K562 (cell line): ENCODE measurements at regions not wholly inside any gene's neighbourhood (a gene's known extent, or its start where the extent isn't known, plus 50 kb on each side); places are given as distances from the start of the nearest gene placed in this dataset.

ENCODE experiments used
- ATAC-seq: fragments of 200-7000 bp; cut with Tn5 transposase; 3 replicates; pipeline ENCODE4 v1.9.1; 2020; ENCODE audit warnings: moderate library complexity
- BruUV-seq: library from RNA; stranded (reverse); fragments of 400-500 nt; replicated peaks from 2 replicates; lab custom pipeline; 2021; lab: Mats Ljungman, UMichigan
- CTCF ChIA-PET: fragments of 300-600 bp; formaldehyde crosslinking; extraction: SDS; loops from one replicate; lab custom pipeline; 2021; ENCODE audit warnings: low intra/inter-chr PET ratio; lab: Yijun Ruan, JAX
- POLR2A ChIA-PET: fragments of 300-600, 350-650 bp; sonication (Branson Sonifier 250); formaldehyde crosslinking; extraction: SDS; loops from one replicate; lab custom pipeline; 2021; ENCODE audit warnings: antibody characterized with exemption, inconsistent platforms; lab: Yijun Ruan, JAX
- DNase-seq, 4 experiments: peaks; one replicate each; pipeline versions ENCODE4 v3.0.0 to v3.0.0-alpha.2; 2011 to 2018; ENCODE audit warnings: low spot score in 3 of 4, mixed read lengths in 3 of 4; ENCODE audit errors: extremely low read depth in 1 of 4
- FAIRE-seq: peaks from 2 replicates; lab custom pipeline; 2011; peaks lifted over from hg19 to GRCh38; lab: Jason Lieb, UNC
- H2AFZ ChIP-seq: 2 replicates; pipeline ENCODE4 v1.6.0; 2011; ENCODE audit warnings: low read depth, low read length, control low read depth, inconsistent platforms
- H3K27ac ChIP-seq: fragments of 200-600 bp; 3 replicates; pipeline ENCODE4 v1.8.0; 2011; ENCODE audit warnings: low read depth, mild to moderate bottlenecking, control low read depth, inconsistent platforms, low read length, moderate library complexity, mixed read lengths; ENCODE audit errors: extremely low read depth
- H3K27me3 ChIP-seq, 2 experiments: fragments of 300-600 bp in 1 of 2; 2 replicates in 1 of 2; 3 replicates in 1 of 2; pipeline versions ENCODE4 v1.6.0 to v1.8.0; 2011; ENCODE audit warnings: inconsistent platforms in 2 of 2, low read length in 2 of 2, mild to moderate bottlenecking in 1 of 2, mixed read lengths in 1 of 2, moderate library complexity in 1 of 2; ENCODE audit not compliant: control insufficient read depth in 2 of 2, insufficient read depth in 2 of 2
- H3K36me3 ChIP-seq: fragments of 300-600 bp; 3 replicates; pipeline ENCODE4 v1.8.0; 2011; ENCODE audit warnings: mild to moderate bottlenecking, low read length, inconsistent platforms; ENCODE audit not compliant: control insufficient read depth, insufficient read depth
- H3K4me1 ChIP-seq, 2 experiments: fragments of 200-600 bp in 1 of 2; replicated peaks in 1 of 2; 2 replicates in 1 of 2; 3 replicates in 1 of 2; pipeline versions ENCODE4 v1.5.1 to v1.8.0; 2011; ENCODE audit warnings: inconsistent platforms in 2 of 2, low read length in 2 of 2, mild to moderate bottlenecking in 1 of 2, mixed read lengths in 1 of 2, moderate library complexity in 1 of 2; ENCODE audit not compliant: control insufficient read depth in 2 of 2, insufficient read depth in 2 of 2
- H3K4me2 ChIP-seq: 2 replicates; pipeline ENCODE4 v1.6.1; 2011; ENCODE audit warnings: low read length, control low read depth, inconsistent platforms, mixed read lengths; ENCODE audit not compliant: insufficient read depth
- H3K4me3 ChIP-seq: fragments of 200-600 bp; sonication (generic), shearing (Covaris generic); 2 replicates; pipeline ENCODE4 v1.5.1; 2016; ENCODE audit warnings: control low read depth, inconsistent platforms
- H3K79me2 ChIP-seq: fragments of 200-600 bp; 3 replicates; pipeline ENCODE4 v1.8.0; 2011; ENCODE audit warnings: low read length, inconsistent platforms; ENCODE audit not compliant: control insufficient read depth, insufficient read depth
- H3K9ac ChIP-seq, 2 experiments: 2 replicates each; pipeline versions ENCODE4 v1.6.0 to v1.6.1; 2011; ENCODE audit warnings: low read depth in 2 of 2, low read length in 2 of 2, control low read depth in 1 of 2, inconsistent platforms in 1 of 2, mild to moderate bottlenecking in 1 of 2, mixed read lengths in 1 of 2; ENCODE audit not compliant: insufficient read depth in 1 of 2
- H3K9me1 ChIP-seq: one replicate; pipeline ENCODE4 v1.6.0; 2011; ENCODE audit warnings: inconsistent platforms, mild to moderate bottlenecking, low read length, moderate library complexity; ENCODE audit not compliant: control insufficient read depth, insufficient read depth
- H3K9me3 ChIP-seq: replicated peaks from 2 replicates; pipeline ENCODE4 v1.5.1; 2011; ENCODE audit warnings: low read depth, low read length, inconsistent platforms; ENCODE audit not compliant: control insufficient read depth, insufficient read depth
- H4K20me1 ChIP-seq: replicated peaks from 2 replicates; pipeline ENCODE4 v1.6.1; 2011; ENCODE audit warnings: low read length, inconsistent platforms, mixed read lengths; ENCODE audit not compliant: control insufficient read depth, insufficient read depth
- BHLHE40 ChIP-seq: IDR thresholded peaks from 2 replicates; pipeline ENCODE4 v1.6.1; 2011; ENCODE audit warnings: low read length, improper control_type of control experiment
- NFXL1 ChIP-seq: fragments of 450-650 bp; formaldehyde crosslinking; IDR thresholded peaks from 2 replicates; pipeline ENCODE4 v1.4.0; 2021; ENCODE audit warnings: mild to moderate bottlenecking
- NR3C1 ChIP-seq: sonication (generic); formaldehyde crosslinking; IDR thresholded peaks from 2 replicates; pipeline ENCODE4 v1.8.1; 2022; ENCODE audit warnings: missing genetic modification reagents
- PML ChIP-seq: IDR thresholded peaks from 2 replicates; pipeline ENCODE4 v1.6.1; 2012; ENCODE audit warnings: low read length, inconsistent platforms
- RBM39 ChIP-seq: fragments of 200-400 bp; formaldehyde crosslinking; optimal IDR thresholded peaks from 2 replicates; pipeline ENCODE3; 2018; ENCODE audit warnings: low read depth, low read length
- RFX5 ChIP-seq: IDR thresholded peaks from 2 replicates; pipeline ENCODE4 v1.6.1; 2011; ENCODE audit warnings: low read depth, mild to moderate bottlenecking, improper control_type of control experiment, low read length
- SAFB ChIP-seq: fragments of 200-400 bp; formaldehyde crosslinking; IDR thresholded peaks from 2 replicates; pipeline ENCODE4 v1.6.1; 2017; ENCODE audit warnings: low read depth, low read length, borderline replicate concordance
- SMAD4 ChIP-seq: fragments of 250-450 bp; sonication (Bioruptor Pico); conservative IDR thresholded peaks from 2 replicates; pipeline ENCODE4 v1.8.0; 2021; ENCODE audit warnings: inconsistent platforms, mild to moderate bottlenecking, moderate library complexity
- SRSF1 ChIP-seq: fragments of 200-400 bp; formaldehyde crosslinking; IDR thresholded peaks from 2 replicates; pipeline ENCODE4 v1.6.1; 2017; ENCODE audit warnings: mild to moderate bottlenecking, low read depth, low read length, moderate library complexity
- TCFL5 ChIP-seq: fragments of 250-450 bp; sonication (Bioruptor Pico); conservative IDR thresholded peaks from 2 replicates; pipeline ENCODE4 v1.6.1; 2021; ENCODE audit warnings: mild to moderate bottlenecking, moderate library complexity, matching md5 sums
- ZFP1 ChIP-seq: fragments of 450-650 bp; formaldehyde crosslinking; IDR thresholded peaks from 2 replicates; pipeline ENCODE4 v1.4.0; 2020; ENCODE audit warnings: mild to moderate bottlenecking, mixed read lengths
- ZNF311 ChIP-seq: fragments of 250-450 bp; sonication (Bioruptor Pico); IDR thresholded peaks from 2 replicates; pipeline ENCODE4 v1.4.0; 2020; ENCODE audit warnings: mild to moderate bottlenecking, moderate library complexity
- ZNF41 ChIP-seq: fragments of 250-450 bp; sonication (Bioruptor Pico); conservative IDR thresholded peaks from 2 replicates; pipeline ENCODE4 v1.4.0; 2020; ENCODE audit warnings: mild to moderate bottlenecking
- WGBS: fragments of 100-300 bp; shearing (Covaris generic); methylation state at CpG from one replicate; pipeline ENCODE4 v1.1.6; 2016; ENCODE audit warnings: low coverage, mixed read lengths; ENCODE audit not compliant: insufficient coverage; ENCODE audit errors: missing lambda C conversion rate; 5-methylcytosine and 5-hydroxymethylcytosine counted together
- in situ Hi-C: fragments of 300-500 bp; cut with MboI; formaldehyde crosslinking; loops from 4 replicates; pipeline ENCODE4 v1.15.0; 2018; ENCODE audit warnings: inconsistent platforms, mixed read lengths
- intact Hi-C: fragments of 100-400 bp; cut with micrococcal nuclease; formaldehyde crosslinking; loops from 2 replicates; pipeline ENCODE4 v1.14.2; 2022
- TF ChIP-seq, protein P1 (sequence below): fragments of 450-650 bp; IDR thresholded peaks from 2 replicates; pipeline ENCODE4 v1.6.1; 2017; ENCODE audit warnings: mild to moderate bottlenecking, moderate library complexity
- TF ChIP-seq, protein P2 (sequence below), 2 experiments: fragments of 450-650 bp in 1 of 2; IDR thresholded peaks; 2 replicates each; pipeline ENCODE4 v1.6.1; 2011 to 2017; ENCODE audit warnings: low read depth in 2 of 2, antibody characterized with exemption in 1 of 2, borderline replicate concordance in 1 of 2, low read length in 1 of 2, mild to moderate bottlenecking in 1 of 2, mixed read lengths in 1 of 2; ENCODE audit not compliant: control insufficient read depth in 1 of 2
- TF ChIP-seq, protein P3 (sequence below): fragments of 450-650 bp; IDR thresholded peaks from 2 replicates; pipeline ENCODE4 v1.6.1; 2016; ENCODE audit warnings: mild to moderate bottlenecking

DNA sequence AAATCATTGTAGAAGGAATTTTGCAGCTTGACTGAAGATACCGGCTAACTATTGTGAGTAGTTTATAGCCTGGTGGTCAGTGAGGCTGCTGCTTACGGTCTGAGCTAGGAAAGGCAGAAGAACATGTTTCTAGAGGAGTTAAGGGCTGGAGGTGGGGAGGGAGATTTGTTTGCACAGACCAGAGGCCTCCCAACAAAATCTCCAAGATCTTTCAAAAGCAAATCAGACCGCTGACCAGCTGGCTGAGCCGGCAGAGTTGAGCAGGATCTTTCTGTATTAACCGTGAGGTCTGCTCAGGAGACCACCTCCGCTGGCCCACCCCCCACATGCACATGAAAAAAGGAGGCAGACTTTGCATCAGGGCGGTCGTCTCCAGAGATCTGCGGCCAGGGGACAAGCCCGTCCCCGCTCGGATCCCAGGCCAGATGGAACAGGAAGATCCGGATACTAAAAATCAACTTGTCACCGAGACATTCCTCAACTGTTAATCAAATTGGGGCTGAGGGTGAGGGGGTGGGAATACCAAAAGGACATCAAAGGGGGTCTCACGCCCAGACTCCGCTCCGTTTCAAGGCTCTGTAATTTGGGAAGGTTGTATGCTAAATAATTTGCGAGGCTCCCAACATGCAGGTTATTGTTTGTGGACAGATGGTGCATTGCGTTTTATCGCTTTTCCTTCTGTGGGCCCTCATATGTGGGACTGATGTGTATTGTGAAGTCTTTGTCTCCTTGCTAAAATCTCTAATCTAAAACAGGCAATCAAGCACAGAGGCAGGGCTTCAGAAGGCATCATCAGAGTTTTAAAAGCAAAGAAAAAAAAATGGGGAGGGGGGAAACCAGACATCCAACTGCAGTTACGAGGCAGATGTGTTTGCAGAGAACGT is 319.0 kb downstream of the ZNF536 start:
- H3K4me3 ChIP-seq, result no peak overlapping the region
- no peak overlapping the region for H3K27ac ChIP-seq
- no peak for DNase-seq
- intact Hi-C loops, result no loop called here
- H2AFZ ChIP-seq, result no peak overlapping the region
- no peak for ATAC-seq
- no peak overlapping the region for H3K4me2 ChIP-seq
- ChIA-PET POLR2A (no interaction called here), CTCF (no interaction called here)
- FAIRE-seq, result no peak
- no peaks in the 10 kb centered on the region for H3K36me3 ChIP-seq
- H3K79me2 ChIP-seq, result no peaks in the 10 kb centered on the region
- BruUV-seq, result no TSS peak
- 0% methylated on average over 20 of the region's 22 CpGs for WGBS
- TF ChIP-seq, protein P1, sequence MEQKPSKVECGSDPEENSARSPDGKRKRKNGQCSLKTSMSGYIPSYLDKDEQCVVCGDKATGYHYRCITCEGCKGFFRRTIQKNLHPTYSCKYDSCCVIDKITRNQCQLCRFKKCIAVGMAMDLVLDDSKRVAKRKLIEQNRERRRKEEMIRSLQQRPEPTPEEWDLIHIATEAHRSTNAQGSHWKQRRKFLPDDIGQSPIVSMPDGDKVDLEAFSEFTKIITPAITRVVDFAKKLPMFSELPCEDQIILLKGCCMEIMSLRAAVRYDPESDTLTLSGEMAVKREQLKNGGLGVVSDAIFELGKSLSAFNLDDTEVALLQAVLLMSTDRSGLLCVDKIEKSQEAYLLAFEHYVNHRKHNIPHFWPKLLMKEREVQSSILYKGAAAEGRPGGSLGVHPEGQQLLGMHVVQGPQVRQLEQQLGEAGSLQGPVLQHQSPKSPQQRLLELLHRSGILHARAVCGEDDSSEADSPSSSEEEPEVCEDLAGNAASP, result no peak
- TF ChIP-seq, protein P2, sequence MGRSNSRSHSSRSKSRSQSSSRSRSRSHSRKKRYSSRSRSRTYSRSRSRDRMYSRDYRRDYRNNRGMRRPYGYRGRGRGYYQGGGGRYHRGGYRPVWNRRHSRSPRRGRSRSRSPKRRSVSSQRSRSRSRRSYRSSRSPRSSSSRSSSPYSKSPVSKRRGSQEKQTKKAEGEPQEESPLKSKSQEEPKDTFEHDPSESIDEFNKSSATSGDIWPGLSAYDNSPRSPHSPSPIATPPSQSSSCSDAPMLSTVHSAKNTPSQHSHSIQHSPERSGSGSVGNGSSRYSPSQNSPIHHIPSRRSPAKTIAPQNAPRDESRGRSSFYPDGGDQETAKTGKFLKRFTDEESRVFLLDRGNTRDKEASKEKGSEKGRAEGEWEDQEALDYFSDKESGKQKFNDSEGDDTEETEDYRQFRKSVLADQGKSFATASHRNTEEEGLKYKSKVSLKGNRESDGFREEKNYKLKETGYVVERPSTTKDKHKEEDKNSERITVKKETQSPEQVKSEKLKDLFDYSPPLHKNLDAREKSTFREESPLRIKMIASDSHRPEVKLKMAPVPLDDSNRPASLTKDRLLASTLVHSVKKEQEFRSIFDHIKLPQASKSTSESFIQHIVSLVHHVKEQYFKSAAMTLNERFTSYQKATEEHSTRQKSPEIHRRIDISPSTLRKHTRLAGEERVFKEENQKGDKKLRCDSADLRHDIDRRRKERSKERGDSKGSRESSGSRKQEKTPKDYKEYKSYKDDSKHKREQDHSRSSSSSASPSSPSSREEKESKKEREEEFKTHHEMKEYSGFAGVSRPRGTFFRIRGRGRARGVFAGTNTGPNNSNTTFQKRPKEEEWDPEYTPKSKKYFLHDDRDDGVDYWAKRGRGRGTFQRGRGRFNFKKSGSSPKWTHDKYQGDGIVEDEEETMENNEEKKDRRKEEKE (IDR thresholded peaks at IDR 0.05; ENCODE audit: borderline replicate concordance in 1 of 2, control insufficient read depth in 1 of 2, low read depth in 2 of 2, low read length in 1 of 2), result no peak
- TF ChIP-seq SRSF1 (no peak), RFX5 (no peak), PML (no peak), ZFP1 (CRISPR knock-in tag) (no peak), TCFL5 (CRISPR knock-in tag) (no peak), ZNF311 (no peak), NFXL1 (no peak), SMAD4 (CRISPR knock-in tag) (no peak), SAFB (no peak), ZNF41 (CRISPR knock-in tag) (no peak), NR3C1 (CRISPR knock-in tag) (no peak), RBM39 (no peak), BHLHE40 (no peak)
- TF ChIP-seq, protein P3, sequence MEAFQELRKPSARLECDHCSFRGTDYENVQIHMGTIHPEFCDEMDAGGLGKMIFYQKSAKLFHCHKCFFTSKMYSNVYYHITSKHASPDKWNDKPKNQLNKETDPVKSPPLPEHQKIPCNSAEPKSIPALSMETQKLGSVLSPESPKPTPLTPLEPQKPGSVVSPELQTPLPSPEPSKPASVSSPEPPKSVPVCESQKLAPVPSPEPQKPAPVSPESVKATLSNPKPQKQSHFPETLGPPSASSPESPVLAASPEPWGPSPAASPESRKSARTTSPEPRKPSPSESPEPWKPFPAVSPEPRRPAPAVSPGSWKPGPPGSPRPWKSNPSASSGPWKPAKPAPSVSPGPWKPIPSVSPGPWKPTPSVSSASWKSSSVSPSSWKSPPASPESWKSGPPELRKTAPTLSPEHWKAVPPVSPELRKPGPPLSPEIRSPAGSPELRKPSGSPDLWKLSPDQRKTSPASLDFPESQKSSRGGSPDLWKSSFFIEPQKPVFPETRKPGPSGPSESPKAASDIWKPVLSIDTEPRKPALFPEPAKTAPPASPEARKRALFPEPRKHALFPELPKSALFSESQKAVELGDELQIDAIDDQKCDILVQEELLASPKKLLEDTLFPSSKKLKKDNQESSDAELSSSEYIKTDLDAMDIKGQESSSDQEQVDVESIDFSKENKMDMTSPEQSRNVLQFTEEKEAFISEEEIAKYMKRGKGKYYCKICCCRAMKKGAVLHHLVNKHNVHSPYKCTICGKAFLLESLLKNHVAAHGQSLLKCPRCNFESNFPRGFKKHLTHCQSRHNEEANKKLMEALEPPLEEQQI, result no peak
- no peak overlapping the region for H3K9ac ChIP-seq
- peaks cover 0 to 3% of the 10 kb centered on the region in 2 experiments; a peak in 1 of 5 replicates for H3K4me1 ChIP-seq
- in situ Hi-C loops, result no loop called here
- peaks cover 12 to 19% of the 10 kb centered on the region in 2 experiments for H3K27me3 ChIP-seq
- H4K20me1 ChIP-seq, result no peaks in the 10 kb centered on the region; the same call in 1 of the 2 replicates
- no peaks in the 10 kb centered on the region for H3K9me3 ChIP-seq
- H3K9me1 ChIP-seq, result no peaks in the 10 kb centered on the region
